ENCODE measurements at regions not wholly inside any gene's neighbourhood (a gene's known extent, or its start where the extent isn't known, plus 50 kb on each side); places are given as distances from the start of the nearest gene placed in this dataset.

- no peak for TF ChIP-seq MYC (IDR thresholded peaks at IDR 0.05; ENCODE audit: low read depth, low read length)
- TF ChIP-seq POLR2A (IDR thresholded peaks at IDR 0.05; ENCODE audit: extremely low read depth, insufficient read length) = no peak
- TF ChIP-seq, protein P1, sequence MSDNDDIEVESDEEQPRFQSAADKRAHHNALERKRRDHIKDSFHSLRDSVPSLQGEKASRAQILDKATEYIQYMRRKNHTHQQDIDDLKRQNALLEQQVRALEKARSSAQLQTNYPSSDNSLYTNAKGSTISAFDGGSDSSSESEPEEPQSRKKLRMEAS (IDR thresholded peaks at IDR 0.05; ENCODE audit: low read depth, low read length) = no peak
- no peak for TF ChIP-seq CTCF (IDR thresholded peaks at IDR 0.05; ENCODE audit: low read depth, low read length)
- no peak for DNase-seq (ENCODE audit: low read depth)
- no peak overlapping the region for H3K4me3 ChIP-seq (ENCODE audit: low read depth, low read length)
These were observed 785.5 kb upstream of the RBFOX1 start for GRCh38 chr16:6547131-6547530.

GRCh38 chr16:6545329-6545728, 787.3 kb upstream of the RBFOX1 start:
- DNase-seq (ENCODE audit: low read depth) = no peak
- no peak for TF ChIP-seq CTCF (IDR thresholded peaks at IDR 0.05; ENCODE audit: low read depth, low read length)
- TF ChIP-seq POLR2A (IDR thresholded peaks at IDR 0.05; ENCODE audit: extremely low read depth, insufficient read length) = no peak
- TF ChIP-seq MYC (IDR thresholded peaks at IDR 0.05; ENCODE audit: low read depth, low read length) = no peak
- TF ChIP-seq, protein P1 (IDR thresholded peaks at IDR 0.05; ENCODE audit: low read depth, low read length) = no peak
- no peak overlapping the region for H3K4me3 ChIP-seq (ENCODE audit: low read depth, low read length)

DNA sequence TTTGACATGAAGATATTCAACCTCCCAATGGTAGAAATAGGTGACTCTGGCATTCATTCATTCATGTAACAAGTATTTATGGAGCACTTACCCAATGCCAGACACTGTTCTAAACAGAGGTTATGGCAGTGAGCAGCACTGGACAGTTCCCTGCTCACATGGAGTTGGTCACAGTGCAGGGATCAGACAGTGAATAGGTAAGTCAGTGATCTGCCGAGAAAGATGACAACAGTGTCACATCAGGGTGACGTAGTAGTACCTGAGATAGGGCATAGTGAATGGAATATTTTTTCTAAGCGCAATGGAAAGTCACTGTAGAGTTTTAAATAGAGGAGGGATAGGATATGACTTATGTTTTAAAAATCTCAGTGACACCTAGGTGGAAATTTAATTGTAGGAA, 791.4 kb upstream of the RBFOX1 start:
- TF ChIP-seq POLR2A (IDR thresholded peaks at IDR 0.05; ENCODE audit: extremely low read depth, insufficient read length) = no peak
- TF ChIP-seq, protein P1 (IDR thresholded peaks at IDR 0.05; ENCODE audit: low read depth, low read length) = no peak
- no peak for TF ChIP-seq MYC (IDR thresholded peaks at IDR 0.05; ENCODE audit: low read depth, low read length)
- no peak for TF ChIP-seq CTCF (IDR thresholded peaks at IDR 0.05; ENCODE audit: low read depth, low read length)
- no peak for DNase-seq (ENCODE audit: low read depth)
- no peak overlapping the region for H3K4me3 ChIP-seq (ENCODE audit: low read depth, low read length)

- TF ChIP-seq MYC (IDR thresholded peaks at IDR 0.05; ENCODE audit: low read depth, low read length) (no peak), POLR2A (IDR thresholded peaks at IDR 0.05; ENCODE audit: extremely low read depth, insufficient read length) (no peak), CTCF (IDR thresholded peaks at IDR 0.05; ENCODE audit: low read depth, low read length) (no peak)
- TF ChIP-seq, protein P1 (IDR thresholded peaks at IDR 0.05; ENCODE audit: low read depth, low read length) = no peak
- no peak overlapping the region for H3K4me3 ChIP-seq (ENCODE audit: low read depth, low read length)
- DNase-seq (ENCODE audit: low read depth) = no peak
These were observed 796.2 kb upstream of the RBFOX1 start for GRCh38 chr16:6536411-6536810.

GRCh38 chr16:6531067-6531466, 801.6 kb upstream of the RBFOX1 start:
- no peak for TF ChIP-seq POLR2A (IDR thresholded peaks at IDR 0.05; ENCODE audit: extremely low read depth, insufficient read length)
- TF ChIP-seq MYC (IDR thresholded peaks at IDR 0.05; ENCODE audit: low read depth, low read length) = no peak
- TF ChIP-seq CTCF (IDR thresholded peaks at IDR 0.05; ENCODE audit: low read depth, low read length) = no peak
- TF ChIP-seq, protein P1 (IDR thresholded peaks at IDR 0.05; ENCODE audit: low read depth, low read length) = no peak
- DNase-seq (ENCODE audit: low read depth) = no peak
- no peak overlapping the region for H3K4me3 ChIP-seq (ENCODE audit: low read depth, low read length)

GRCh38 chr16:6528217-6528616, 804.4 kb upstream of the RBFOX1 start:
- no peak for DNase-seq (ENCODE audit: low read depth)
- no peak for TF ChIP-seq POLR2A (IDR thresholded peaks at IDR 0.05; ENCODE audit: extremely low read depth, insufficient read length)
- TF ChIP-seq MYC (IDR thresholded peaks at IDR 0.05; ENCODE audit: low read depth, low read length) = no peak
- TF ChIP-seq, protein P1 (IDR thresholded peaks at IDR 0.05; ENCODE audit: low read depth, low read length) = no peak
- TF ChIP-seq CTCF (IDR thresholded peaks at IDR 0.05; ENCODE audit: low read depth, low read length) = no peak
- H3K4me3 ChIP-seq (ENCODE audit: low read depth, low read length) = no peak overlapping the region
